A549 (cell line): ENCODE measurements at regions not wholly inside any gene's neighbourhood (a gene's known extent, or its start where the extent isn't known, plus 50 kb on each side); places are given as distances from the start of the nearest gene placed in this dataset.

ENCODE experiments used
- ATAC-seq, 2 experiments: fragments of 200-7000 bp in 1 of 2; fragments of >200 bp in 1 of 2; cut with Nextera tagmentation in 1 of 2; cut with Tn5 transposase in 1 of 2; 3 replicates each; pipeline versions ENCODE4 v1.8.0 to v1.9.1; 2018 to 2020; ENCODE audit warnings: mild to moderate bottlenecking in 1 of 2, moderate library complexity in 1 of 2
- CTCF ChIA-PET: fragments of 300-600 bp; sonication (Branson Sonifier 250); formaldehyde crosslinking; extraction: SDS; loops from one replicate; lab custom pipeline; 2021; ENCODE audit warnings: antibody characterized with exemption, inconsistent platforms; lab: Yijun Ruan, JAX
- POLR2A ChIA-PET: fragments of 350-600 bp; formaldehyde crosslinking; extraction: SDS; loops from one replicate; lab custom pipeline; 2021; ENCODE audit warnings: antibody characterized with exemption, inconsistent platforms; lab: Yijun Ruan, JAX
- DNase-seq, 2 experiments: peaks; one replicate each; pipeline versions ENCODE4 v3.0.0 to v3.0.0-alpha.2; 2011 to 2016; ENCODE audit warnings: low read depth in 1 of 2, low spot score in 1 of 2
- FAIRE-seq: peaks from 2 replicates; lab custom pipeline; 2011; peaks lifted over from hg19 to GRCh38; lab: Jason Lieb, UNC
- H3K27ac ChIP-seq, 2 experiments: fragments of >200 bp; sonication (Bioruptor Twin); formaldehyde crosslinking; 3 replicates each; pipeline ENCODE4 v1.5.1; 2016 to 2017
- H3K4me1 ChIP-seq: fragments of >200 bp; sonication (Bioruptor Twin); formaldehyde crosslinking; 3 replicates; pipeline ENCODE4 v1.6.1; 2016
- H3K4me2 ChIP-seq: fragments of >200 bp; sonication (Bioruptor Twin); formaldehyde crosslinking; 3 replicates; pipeline ENCODE4 v1.6.1; 2016
- H3K4me3 ChIP-seq: fragments of >200 bp; sonication (Bioruptor Twin); formaldehyde crosslinking; 3 replicates; pipeline ENCODE4 v1.5.1; 2016
- H3K9me3 ChIP-seq: fragments of >200 bp; sonication (Bioruptor Twin); formaldehyde crosslinking; 3 replicates; pipeline ENCODE4 v1.6.1; 2016
- ATOH8 ChIP-seq: fragments of 250-450 bp; sonication (Bioruptor Pico); IDR thresholded peaks from 2 replicates; pipeline ENCODE4 v1.5.0; 2020; ENCODE audit warnings: low read depth, mild to moderate bottlenecking, moderate library complexity
- CBX2 ChIP-seq: fragments of 200-600 bp; sonication (generic); IDR thresholded peaks from 2 replicates; pipeline ENCODE4 v1.6.1; 2016; ENCODE audit warnings: low read depth, mild to moderate bottlenecking, borderline replicate concordance
- CBX8 ChIP-seq: fragments of 200-600 bp; sonication (generic); IDR thresholded peaks from 2 replicates; pipeline ENCODE4 v1.6.1; 2016
- EHF ChIP-seq: fragments of 250-450 bp; sonication (Bioruptor Pico); IDR thresholded peaks from 2 replicates; pipeline ENCODE4 v1.5.0; 2020; ENCODE audit warnings: mild to moderate bottlenecking
- ELK1 ChIP-seq: fragments of 150-350 bp; IDR thresholded peaks from 2 replicates; pipeline ENCODE4 v1.6.1; 2014; ENCODE audit warnings: low read depth, mild to moderate bottlenecking, low read length
- EP300 ChIP-seq, 2 experiments: fragments of >200 bp; sonication (Bioruptor Twin); formaldehyde crosslinking; IDR thresholded peaks; 2 replicates in 1 of 2; 3 replicates in 1 of 2; pipeline ENCODE4 v1.6.1; 2016 to 2017
- FOSL2 ChIP-seq, 2 experiments: fragments of 450-650 bp in 1 of 2; fragments of >200 bp in 1 of 2; sonication (Bioruptor Twin) in 1 of 2; formaldehyde crosslinking; IDR thresholded peaks; 2 replicates each; pipeline versions ENCODE4 v1.5.0 to v1.6.1; 2016 to 2020; ENCODE audit warnings: mild to moderate bottlenecking in 1 of 2, moderate library complexity in 1 of 2
- FOXS1 ChIP-seq: fragments of 250-450 bp; sonication (Bioruptor Pico); IDR thresholded peaks from 2 replicates; pipeline ENCODE4 v1.5.0; 2020; ENCODE audit warnings: mild to moderate bottlenecking, moderate library complexity
- GATA3 ChIP-seq: IDR thresholded peaks from 2 replicates; pipeline ENCODE4 v1.6.1; 2012; ENCODE audit warnings: borderline replicate concordance
- HEYL ChIP-seq: fragments of 250-450 bp; sonication (Bioruptor Pico); IDR thresholded peaks from 2 replicates; pipeline ENCODE4 v1.8.0; 2021; ENCODE audit warnings: mild to moderate bottlenecking, moderate library complexity
- HOXA7 ChIP-seq: fragments of 250-450 bp; sonication (Bioruptor Pico); IDR thresholded peaks from 2 replicates; pipeline ENCODE4 v1.5.0; 2020; ENCODE audit warnings: mild to moderate bottlenecking, moderate library complexity
- HOXB5 ChIP-seq: fragments of 250-450 bp; sonication (Bioruptor Pico); IDR thresholded peaks from 2 replicates; pipeline ENCODE4 v1.5.0; 2020; ENCODE audit warnings: mild to moderate bottlenecking, moderate library complexity
- JUNB ChIP-seq: fragments of >200 bp; sonication (Bioruptor Twin); formaldehyde crosslinking; IDR thresholded peaks from 2 replicates; pipeline ENCODE4 v1.6.1; 2016
- KDM1A ChIP-seq: fragments of 200-600 bp; sonication (generic); IDR thresholded peaks from 2 replicates; pipeline ENCODE4 v1.6.1; 2016; ENCODE audit warnings: low read depth, mild to moderate bottlenecking
- KDM5A ChIP-seq: fragments of 200-600 bp; sonication (generic); IDR thresholded peaks from 2 replicates; pipeline ENCODE4 v1.6.1; 2016; ENCODE audit warnings: antibody characterized with exemption, mild to moderate bottlenecking
- MAFK ChIP-seq: fragments of 450-650 bp; IDR thresholded peaks from 2 replicates; pipeline ENCODE4 v1.6.1; 2014; ENCODE audit not compliant: partially characterized antibody
- MAX ChIP-seq: IDR thresholded peaks from 2 replicates; pipeline ENCODE4 v1.6.1; 2012
- MAZ ChIP-seq: fragments of 150-350 bp; IDR thresholded peaks from 2 replicates; pipeline ENCODE4 v1.6.1; 2014; ENCODE audit warnings: antibody characterized with exemption, low read depth, low read length, borderline replicate concordance
- NFE2L2 ChIP-seq: fragments of 150-350 bp; conservative IDR thresholded peaks from 2 replicates; pipeline ENCODE4 v1.6.1; 2014; ENCODE audit warnings: low read length
- NR3C1 ChIP-seq: fragments of >200 bp; sonication (Bioruptor Twin); formaldehyde crosslinking; IDR thresholded peaks from 3 replicates; pipeline ENCODE4 v1.6.1; 2017
- PBX3 ChIP-seq: IDR thresholded peaks from 2 replicates; pipeline ENCODE4 v1.6.1; 2012
- POLR2A ChIP-seq: IDR thresholded peaks from 2 replicates; pipeline ENCODE4 v1.6.1; 2012; ENCODE audit warnings: mild to moderate bottlenecking, low read length
- REST ChIP-seq: fragments of 200-600 bp; sonication (generic); IDR thresholded peaks from 2 replicates; pipeline ENCODE4 v1.6.1; 2016; ENCODE audit warnings: antibody characterized with exemption, mild to moderate bottlenecking, moderate library complexity
- RFX5 ChIP-seq: fragments of 450-650 bp; IDR thresholded peaks from 2 replicates; pipeline ENCODE4 v1.7.1; 2014; ENCODE audit warnings: antibody characterized with exemption, mild to moderate bottlenecking, moderate library complexity
- RNF2 ChIP-seq: fragments of 200-600 bp; sonication (generic); IDR thresholded peaks from 2 replicates; pipeline ENCODE4 v1.6.1; 2016; ENCODE audit warnings: low read depth, mild to moderate bottlenecking, antibody characterized with exemption, moderate library complexity, borderline replicate concordance
- SMC3 ChIP-seq: fragments of >200 bp; sonication (Bioruptor Twin); formaldehyde crosslinking; IDR thresholded peaks from 3 replicates; pipeline ENCODE4 v1.6.1; 2018; ENCODE audit warnings: inconsistent platforms
- TFCP2L1 ChIP-seq: fragments of 250-450 bp; sonication (Bioruptor Pico); IDR thresholded peaks from 2 replicates; pipeline ENCODE4 v1.5.0; 2021; ENCODE audit warnings: mild to moderate bottlenecking
- USF2 ChIP-seq: fragments of 450-650 bp; IDR thresholded peaks from 2 replicates; pipeline ENCODE4 v1.6.1; 2014; ENCODE audit warnings: antibody characterized with exemption
- ZC3H11A ChIP-seq: fragments of 450-650 bp; IDR thresholded peaks from 2 replicates; pipeline ENCODE4 v1.6.1; 2014; ENCODE audit warnings: antibody characterized with exemption, mild to moderate bottlenecking
- ZNF302 ChIP-seq: fragments of 250-450 bp; sonication (Bioruptor Pico); IDR thresholded peaks from 2 replicates; pipeline ENCODE4 v1.9.0; 2021; ENCODE audit warnings: inconsistent platforms, mild to moderate bottlenecking, moderate library complexity
- ZSCAN20 ChIP-seq: fragments of 250-450 bp; sonication (Bioruptor Pico); IDR thresholded peaks from 2 replicates; pipeline ENCODE4 v1.8.0; 2022; ENCODE audit warnings: mild to moderate bottlenecking, moderate library complexity
- WGBS: methylation state at CpG from one replicate; pipeline ENCODE4 v1.1.6; 2017; ENCODE audit errors: missing lambda C conversion rate; 5-methylcytosine and 5-hydroxymethylcytosine counted together

GRCh38 chr1:60132108-60132507 is 58.5 kb upstream of the C1orf87 start:
- Histone ChIP-seq H3K9me3 (no peaks in the 10 kb centered on the region), H3K4me3 (no peak overlapping the region), H3K4me1 (no peaks in the 10 kb centered on the region), H3K4me2 (no peak overlapping the region), H3K27ac (no peak overlapping the region)
- TF ChIP-seq ATOH8 (CRISPR knock-in tag) (no peak), MAX (no peak), HEYL (no peak), FOXS1 (no peak), USF2 (no peak), RNF2 (no peak), MAZ (no peak)
- 20% methylated on average over 5 of the region's 5 CpGs for WGBS
- no peak for DNase-seq
- ChIA-PET CTCF (no interaction called here), POLR2A (no interaction called here)
- FAIRE-seq = no peak
- ATAC-seq = no peak

GRCh38 chr1:60130703-60131102 is 57.1 kb upstream of the C1orf87 start:
- POLR2A ChIA-PET = no interaction called here

GRCh38 chr1:60129911-60130310 is 56.3 kb upstream of the C1orf87 start:
- WGBS = 2% methylated on average over 4 of the region's 4 CpGs
- POLR2A ChIA-PET = no interaction called here
- no peak overlapping the region for H3K4me2 ChIP-seq
- TF ChIP-seq MAZ (no peak), ZSCAN20 (CRISPR knock-in tag) (no peak), HOXB5 (CRISPR knock-in tag) (no peak), HOXA7 (CRISPR knock-in tag) (no peak), EHF (CRISPR knock-in tag) (no peak), PBX3 (no peak), ELK1 (no peak), REST (no peak), ZC3H11A (no peak), USF2 (no peak), POLR2A (no peak), RNF2 (no peak), GATA3 (no peak), MAFK (no peak), HEYL (no peak), TFCP2L1 (no peak)
- H3K4me1 ChIP-seq = no peaks in the 10 kb centered on the region
- CTCF ChIA-PET = no interaction called here
- no peak overlapping the region for H3K4me3 ChIP-seq
- H3K9me3 ChIP-seq = no peaks in the 10 kb centered on the region
- H3K27ac ChIP-seq = no peak overlapping the region
- ATAC-seq (no peak), DNase-seq (no peak), FAIRE-seq (no peak)

More at GRCh38 chr1:60130703-60131102, 57.1 kb upstream of the C1orf87 start:
- no peaks in the 10 kb centered on the region for H3K4me1 ChIP-seq
- ATAC-seq (no peak), FAIRE-seq (no peak), DNase-seq (no peak)
- H3K4me3 ChIP-seq = no peak overlapping the region
- no peak overlapping the region for H3K4me2 ChIP-seq
- no peaks in the 10 kb centered on the region for H3K9me3 ChIP-seq
- H3K27ac ChIP-seq = no peak overlapping the region
- CTCF ChIA-PET = no interaction called here
- WGBS = 2% methylated on average over 3 of the region's 3 CpGs
- no peak for TF ChIP-seq SMC3
- no peak for TF ChIP-seq TFCP2L1
- TF ChIP-seq KDM5A = no peak
- TF ChIP-seq POLR2A = no peak
- no peak for TF ChIP-seq KDM1A
- TF ChIP-seq EP300 (IDR thresholded peaks at IDR 0.05) = no peak
- TF ChIP-seq NFE2L2 = no peak
- TF ChIP-seq CBX2 = no peak
- no peak for TF ChIP-seq NR3C1
- no peak for TF ChIP-seq FOSL2 (IDR thresholded peaks at IDR 0.05)
- no peak for TF ChIP-seq FOSL2 (CRISPR knock-in tag; IDR thresholded peaks at IDR 0.05)
- TF ChIP-seq JUNB = no peak
- TF ChIP-seq MAX = no peak
- TF ChIP-seq CBX8 = no peak
- no peak for TF ChIP-seq RFX5
- TF ChIP-seq ZNF302 (CRISPR knock-in tag) = no peak
